Transverse colon (tissue), 4 donors: ENCODE measurements at regions not wholly inside any gene's neighbourhood (a gene's known extent, or its start where the extent isn't known, plus 50 kb on each side); places are given as distances from the start of the nearest gene placed in this dataset.

ENCODE experiments used
- DNase-seq: peaks from one replicate; pipeline ENCODE4 v3.0.0-alpha.2; 2019
- H3K27ac ChIP-seq, 4 donors: fragments of 200-600 bp; sonication (generic); 2 replicates each; pipeline ENCODE4 v1.5.1; 2016 to 2018; ENCODE audit warnings: inconsistent platforms in 4 of 4
- H3K27me3 ChIP-seq: fragments of 200-600 bp; sonication (generic); 2 replicates; pipeline ENCODE4 v1.5.1; 2017; ENCODE audit warnings: inconsistent platforms
- H3K36me3 ChIP-seq, 4 donors: fragments of 200-600 bp; sonication (generic); 2 replicates each; pipeline ENCODE4 v1.5.1; 2017 to 2019; ENCODE audit warnings: inconsistent platforms in 4 of 4
- H3K4me1 ChIP-seq, 4 donors: fragments of 200-600 bp; sonication (generic); 2 replicates each; pipeline ENCODE4 v1.5.1; 2017 to 2020; ENCODE audit warnings: inconsistent platforms in 4 of 4
- H3K4me3 ChIP-seq, 4 donors: fragments of 200-600 bp; sonication (generic); 1 replicate in 1 of 4; 2 replicates in 3 of 4; pipeline versions ENCODE4 v1.5.1 to v1.6.1; 2017 to 2019; ENCODE audit warnings: inconsistent platforms in 4 of 4
- H3K9me3 ChIP-seq, 2 donors: fragments of 200-600 bp; sonication (generic); 2 replicates each; pipeline ENCODE4 v1.5.1; 2017 to 2019; ENCODE audit warnings: inconsistent platforms in 2 of 2
- EP300 ChIP-seq: sonication (generic); formaldehyde crosslinking; IDR thresholded peaks from one replicate; pipeline ENCODE4 v1.6.1; 2017; ENCODE audit warnings: antibody characterized with exemption, low read depth
- POLR2A ChIP-seq: fragments of 450-650 bp; IDR thresholded peaks from one replicate; pipeline ENCODE4 v1.6.1; 2016; ENCODE audit warnings: antibody characterized with exemption, mild to moderate bottlenecking, moderate library complexity
- POLR2AphosphoS5 ChIP-seq, 3 donors: sonication (generic); formaldehyde crosslinking; IDR thresholded peaks; one replicate each; pipeline ENCODE4 v1.6.1; 2016; ENCODE audit warnings: antibody characterized with exemption in 3 of 3
- WGBS, 2 donors: methylation state at CpG; one replicate each; pipeline ENCODE4 v1.1.5; 2018; ENCODE audit warnings: low coverage in 1 of 2; 5-methylcytosine and 5-hydroxymethylcytosine counted together
- in situ Hi-C, 4 donors: fragments of 200-750 bp; cut with MboI; loops; one replicate each; pipeline versions ENCODE4 v1.15.0 to v1.15.1; 2017; ENCODE audit warnings: low sequenced_read_pairs in 3 of 4, low pct_ligation_motif_present in 1 of 4, low pct_unique_long_range_greater_than_20kb in 1 of 4
- intact Hi-C: fragments of 100-400 bp; cut with DNase I; formaldehyde crosslinking; loops from one replicate; pipeline ENCODE4 v1.15.1; 2023; ENCODE audit warnings: low total_unique reads
- TF ChIP-seq, protein P1 (sequence below), 5 experiments: fragments of 200-600 bp in 3 of 5; fragments of 450-650 bp in 2 of 5; sonication (generic) in 3 of 5; IDR thresholded peaks; 1 replicate in 2 of 5; 2 replicates in 3 of 5; pipeline ENCODE4 v1.5.1; 2016 to 2017; ENCODE audit warnings: antibody characterized with exemption in 5 of 5, inconsistent platforms in 3 of 5, mild to moderate bottlenecking in 2 of 5, moderate library complexity in 1 of 5

DNA sequence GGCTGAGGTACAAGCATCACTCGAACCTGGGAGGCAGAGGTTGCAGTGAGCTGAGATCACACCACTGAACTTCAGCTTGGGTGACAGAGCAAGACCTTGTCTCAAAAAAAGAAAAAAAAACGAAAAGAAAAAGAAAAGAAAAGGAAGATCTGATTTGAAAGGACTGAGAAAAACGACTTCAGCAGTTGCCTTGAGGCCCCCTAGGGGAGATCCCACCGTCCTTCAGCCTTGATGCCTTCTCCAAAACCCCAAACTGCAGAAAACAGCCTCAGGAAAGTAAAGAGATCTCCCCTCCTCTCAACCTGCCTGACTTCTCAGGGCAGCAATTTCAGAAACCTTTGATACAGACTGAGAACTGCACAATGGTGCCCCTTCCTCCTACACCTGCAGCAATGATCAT is 50.9 kb upstream of the BCAR3 start:
- intact Hi-C loops (no loop called here), in situ Hi-C loops (no loop called here)
- 67% methylated on average over 4 of the region's 4 CpGs; no CpG with 5 or more reads in 1 of the 2 donors for WGBS, 2 donors
- Histone ChIP-seq H3K4me1 (no peaks in the 10 kb centered on the region), H3K4me3 (no peak overlapping the region), H3K36me3 (no peaks in the 10 kb centered on the region), H3K9me3 (no peaks in the 10 kb centered on the region), H3K27ac (no peak overlapping the region), H3K27me3 (no peaks in the 10 kb centered on the region)
- no peak for TF ChIP-seq EP300
- no peak for TF ChIP-seq POLR2A
- TF ChIP-seq, protein P1, sequence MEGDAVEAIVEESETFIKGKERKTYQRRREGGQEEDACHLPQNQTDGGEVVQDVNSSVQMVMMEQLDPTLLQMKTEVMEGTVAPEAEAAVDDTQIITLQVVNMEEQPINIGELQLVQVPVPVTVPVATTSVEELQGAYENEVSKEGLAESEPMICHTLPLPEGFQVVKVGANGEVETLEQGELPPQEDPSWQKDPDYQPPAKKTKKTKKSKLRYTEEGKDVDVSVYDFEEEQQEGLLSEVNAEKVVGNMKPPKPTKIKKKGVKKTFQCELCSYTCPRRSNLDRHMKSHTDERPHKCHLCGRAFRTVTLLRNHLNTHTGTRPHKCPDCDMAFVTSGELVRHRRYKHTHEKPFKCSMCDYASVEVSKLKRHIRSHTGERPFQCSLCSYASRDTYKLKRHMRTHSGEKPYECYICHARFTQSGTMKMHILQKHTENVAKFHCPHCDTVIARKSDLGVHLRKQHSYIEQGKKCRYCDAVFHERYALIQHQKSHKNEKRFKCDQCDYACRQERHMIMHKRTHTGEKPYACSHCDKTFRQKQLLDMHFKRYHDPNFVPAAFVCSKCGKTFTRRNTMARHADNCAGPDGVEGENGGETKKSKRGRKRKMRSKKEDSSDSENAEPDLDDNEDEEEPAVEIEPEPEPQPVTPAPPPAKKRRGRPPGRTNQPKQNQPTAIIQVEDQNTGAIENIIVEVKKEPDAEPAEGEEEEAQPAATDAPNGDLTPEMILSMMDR (IDR thresholded peaks at IDR 0.05) = no peak
- TF ChIP-seq POLR2AphosphoS5 (IDR thresholded peaks at IDR 0.05) = no peak
- no peak for DNase-seq
